HCT116 (cell line): ENCODE measurements at regions not wholly inside any gene's neighbourhood (a gene's known extent, or its start where the extent isn't known, plus 50 kb on each side); places are given as distances from the start of the nearest gene placed in this dataset.
"Not testable (repeated sequence)": the region's sequence is repeated elsewhere in the genome, so short reads cannot be mapped to it uniquely, and the experiment has no call there.

Source experiments
- ATAC-seq: fragments of 200-7000 bp; cut with Tn5 transposase; 2 replicates; pipeline ENCODE4 v1.9.1; 2020; ENCODE audit warnings: mild to moderate bottlenecking, moderate library complexity
- BruUV-seq: library from RNA; stranded (reverse); fragments of 400-500 nt; replicated peaks from 2 replicates; lab custom pipeline; 2021; lab: Mats Ljungman, UMichigan
- CTCF ChIA-PET: fragments of 300-600 bp; sonication (Branson Sonifier 250); formaldehyde crosslinking; loops from one replicate; lab custom pipeline; 2021; ENCODE audit warnings: antibody characterized with exemption; lab: Charles Lee
- POLR2A ChIA-PET: fragments of 300-600, 350-600 bp; sonication (Branson Sonifier 250); formaldehyde crosslinking; loops from one replicate; lab custom pipeline; 2021; ENCODE audit warnings: antibody characterized with exemption; lab: Charles Lee
- RAD21 ChIA-PET, 2 experiments: fragments of 300-600 bp; sonication (Branson Sonifier 250); formaldehyde crosslinking; loops; one replicate each; lab custom pipeline; 2023; ENCODE audit warnings: low total read pairs in 2 of 2; ENCODE audit not compliant: uncharacterized antibody in 2 of 2, unreplicated experiment in 2 of 2, low non-redundant PET in 1 of 2; lab: Charles Lee
- DNase-seq: peaks from one replicate; pipeline ENCODE4 v3.0.0-alpha.2; 2010; ENCODE audit warnings: low read depth, low spot score
- H2AFZ ChIP-seq: fragments of 200-600 bp; shearing (Covaris generic), sonication (generic); 2 replicates; pipeline ENCODE4 v1.6.1; 2017; ENCODE audit warnings: low read depth, mixed run types, mixed read lengths, antibody characterized with exemption, low read length; ENCODE audit not compliant: poor library complexity, severe bottlenecking
- H3K27ac ChIP-seq: 2 replicates; pipeline ENCODE4 v1.5.1; 2012; ENCODE audit warnings: low read depth, low read length
- H3K27me3 ChIP-seq: fragments of 200-600 bp; sonication (generic); 2 replicates; pipeline ENCODE4 v1.6.1; 2016; ENCODE audit warnings: mixed run types, low read length, mixed read lengths; ENCODE audit not compliant: insufficient read depth
- H3K36me3 ChIP-seq, 2 experiments: fragments of 200-500 bp in 1 of 2; fragments of 200-600 bp in 1 of 2; sonication (Bioruptor generic) in 1 of 2; sonication (generic) in 1 of 2; 2 replicates each; pipeline versions ENCODE4 v1.5.1 to v1.6.1; 2014 to 2016; ENCODE audit warnings: low read length in 2 of 2, inconsistent platforms in 1 of 2, mixed read lengths in 1 of 2, mixed run types in 1 of 2; ENCODE audit not compliant: insufficient read depth in 2 of 2, control insufficient read depth in 1 of 2
- H3K4me1 ChIP-seq, 2 experiments: fragments of 200-600 bp in 1 of 2; sonication (generic) in 1 of 2; 2 replicates each; pipeline versions ENCODE4 v1.5.1 to v1.6.1; 2012 to 2017; ENCODE audit warnings: low read length in 2 of 2, inconsistent platforms in 1 of 2, mild to moderate bottlenecking in 1 of 2, mixed read lengths in 1 of 2, mixed run types in 1 of 2, moderate library complexity in 1 of 2; ENCODE audit not compliant: insufficient read depth in 2 of 2, control insufficient read depth in 1 of 2
- H3K4me2 ChIP-seq: fragments of 200-600 bp; sonication (generic); 2 replicates; pipeline ENCODE4 v1.6.1; 2017; ENCODE audit warnings: mixed run types, low read length, mixed read lengths
- H3K4me3 ChIP-seq, 2 experiments: fragments of 200-600 bp in 1 of 2; sonication (generic) in 1 of 2; replicated peaks in 1 of 2; 2 replicates each; pipeline ENCODE4 v1.5.1; 2011 to 2016; ENCODE audit warnings: low read length in 2 of 2, control low read depth in 1 of 2, low read depth in 1 of 2, mild to moderate bottlenecking in 1 of 2, mixed read lengths in 1 of 2, mixed run types in 1 of 2
- H3K79me2 ChIP-seq: fragments of 200-600 bp; sonication (generic); 2 replicates; pipeline ENCODE4 v1.6.1; 2017; ENCODE audit warnings: mild to moderate bottlenecking, mixed run types, low read length, moderate library complexity, mixed read lengths; ENCODE audit not compliant: insufficient read depth
- H3K9ac ChIP-seq: fragments of 200-600 bp; sonication (generic); 2 replicates; pipeline ENCODE4 v1.6.1; 2016; ENCODE audit warnings: low read length, mixed read lengths
- H3K9me2 ChIP-seq: fragments of 200-600 bp; sonication (generic), shearing (Covaris generic); 2 replicates; pipeline ENCODE4 v1.6.1; 2017; ENCODE audit warnings: mixed run types, mild to moderate bottlenecking, moderate library complexity; ENCODE audit not compliant: insufficient read depth
- H3K9me3 ChIP-seq, 2 experiments: fragments of 200-500 bp in 1 of 2; fragments of 200-600 bp in 1 of 2; sonication (Bioruptor generic) in 1 of 2; sonication (generic) in 1 of 2; 2 replicates each; pipeline ENCODE4 v1.6.1; 2014 to 2017; ENCODE audit warnings: low read length in 2 of 2, mixed read lengths in 2 of 2, inconsistent platforms in 1 of 2, low read depth in 1 of 2, mild to moderate bottlenecking in 1 of 2, mixed run types in 1 of 2, moderate library complexity in 1 of 2; ENCODE audit not compliant: control insufficient read depth in 1 of 2, insufficient read depth in 1 of 2
- H4K20me1 ChIP-seq: fragments of 200-600 bp; sonication (generic), shearing (Covaris generic); 2 replicates; pipeline ENCODE4 v1.6.1; 2017; ENCODE audit warnings: mixed run types, mild to moderate bottlenecking, moderate library complexity; ENCODE audit not compliant: insufficient read depth
- ATF3 ChIP-seq: IDR thresholded peaks from 2 replicates; pipeline ENCODE4 v1.6.1; 2012
- CBX3 ChIP-seq: IDR thresholded peaks from 2 replicates; pipeline ENCODE4 v1.6.1; 2012; ENCODE audit warnings: low read depth
- EGR1 ChIP-seq: IDR thresholded peaks from 2 replicates; pipeline ENCODE4 v1.6.1; 2012; ENCODE audit warnings: low read depth
- ELF1 ChIP-seq: IDR thresholded peaks from 2 replicates; pipeline ENCODE4 v1.6.1; 2012; ENCODE audit warnings: low read depth, borderline replicate concordance
- EZH2 ChIP-seq: fragments of 200-600 bp; sonication (generic); IDR thresholded peaks from 2 replicates; pipeline ENCODE4 v1.6.1; 2017; ENCODE audit warnings: antibody characterized with exemption, mixed run types
- JUND ChIP-seq: IDR thresholded peaks from 2 replicates; pipeline ENCODE4 v1.6.1; 2012
- RAD21 ChIP-seq: IDR thresholded peaks from 2 replicates; pipeline ENCODE4 v1.6.1; 2012; ENCODE audit warnings: low read depth, mild to moderate bottlenecking
- SIN3A ChIP-seq: IDR thresholded peaks from 2 replicates; pipeline ENCODE4 v1.6.1; 2012; ENCODE audit warnings: low read depth
- SP1 ChIP-seq: IDR thresholded peaks from 2 replicates; pipeline ENCODE4 v1.6.1; 2012; ENCODE audit warnings: low read depth
- ZNF274 ChIP-seq: fragments of 200-500 bp; sonication (Bioruptor generic); IDR thresholded peaks from 2 replicates; pipeline ENCODE4 v1.6.1; 2014; ENCODE audit warnings: mild to moderate bottlenecking, low read depth, low read length, inconsistent platforms
- intact Hi-C: fragments of 100-400 bp; cut with micrococcal nuclease; formaldehyde crosslinking; loops from 2 replicates; pipeline ENCODE4 v1.10.0; 2022
- TF ChIP-seq, protein P1 (sequence below): IDR thresholded peaks from 2 replicates; pipeline ENCODE4 v1.6.1; 2012
- TF ChIP-seq, protein P2 (sequence below), 3 experiments: fragments of 200-600 bp in 1 of 3; sonication (generic) in 1 of 3; IDR thresholded peaks in 2 of 3; conservative IDR thresholded peaks in 1 of 3; 2 replicates each; pipeline ENCODE4 v1.5.1; 2012 to 2017; ENCODE audit warnings: low read depth in 2 of 3, low read length in 2 of 3, antibody characterized with exemption in 1 of 3, borderline replicate concordance in 1 of 3, control low read depth in 1 of 3, mild to moderate bottlenecking in 1 of 3, mixed read lengths in 1 of 3, mixed run types in 1 of 3, moderate library complexity in 1 of 3; ENCODE audit not compliant: insufficient read depth in 1 of 3
- TF ChIP-seq, protein P3 (sequence below): IDR thresholded peaks from 2 replicates; pipeline ENCODE4 v1.6.1; 2011; ENCODE audit warnings: mild to moderate bottlenecking, low read length, moderate library complexity; ENCODE audit not compliant: insufficient replicate concordance; ENCODE audit errors: extremely low read depth

DNA sequence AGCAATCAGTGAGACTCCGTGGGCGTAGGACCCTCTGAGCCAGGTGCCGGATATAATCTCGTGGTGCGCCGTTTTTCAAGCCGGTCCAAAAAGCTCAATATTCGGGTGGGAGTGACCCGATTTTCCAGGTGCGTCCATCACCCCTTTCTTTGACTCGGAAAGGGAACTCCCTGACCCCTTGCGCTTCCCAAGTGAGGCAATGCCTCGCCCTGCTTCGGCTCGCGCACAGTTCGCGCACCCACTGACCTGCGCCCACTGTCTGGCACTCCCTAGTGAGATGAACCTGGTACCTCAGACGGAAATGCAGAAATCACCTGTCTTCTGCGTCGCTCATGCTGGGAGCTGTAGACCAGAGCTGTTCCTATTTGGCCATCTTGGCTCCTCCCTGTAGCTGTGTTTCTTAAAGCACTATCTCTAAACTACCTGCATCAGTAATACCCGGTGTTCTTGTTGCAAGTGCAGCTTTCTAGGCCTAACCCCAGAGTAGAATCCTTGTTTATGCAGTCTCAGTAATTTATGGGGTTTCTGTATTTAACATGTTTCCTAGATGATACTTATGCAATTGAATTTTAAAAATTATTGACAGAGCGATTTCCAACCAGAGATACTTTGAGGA lies 447.5 kb upstream of the LRRC7 start:
- H3K9me3 ChIP-seq, H2AFZ ChIP-seq, H3K79me2 ChIP-seq, H3K9me2 ChIP-seq, BruUV-seq, H3K9ac ChIP-seq, intact Hi-C loops, H3K4me1 ChIP-seq, H3K27me3 ChIP-seq, H3K27ac ChIP-seq, H4K20me1 ChIP-seq, DNase-seq, RAD21 ChIA-PET, H3K36me3 ChIP-seq, H3K4me2 ChIP-seq, H3K4me3 ChIP-seq, POLR2A ChIA-PET, ATAC-seq, CTCF ChIA-PET: not testable (repeated sequence)

- H3K9ac ChIP-seq = no peak overlapping the region
- no peaks in the 10 kb centered on the region for H3K79me2 ChIP-seq
- H4K20me1 ChIP-seq = no peaks in the 10 kb centered on the region
- H3K9me3 ChIP-seq = no peaks in the 10 kb centered on the region
- no peak overlapping the region for H3K27ac ChIP-seq
- intact Hi-C loops = no loop called here
- DNase-seq (no peak), ATAC-seq (no peak)
- no peaks in the 10 kb centered on the region for H3K9me2 ChIP-seq
- no peaks in the 10 kb centered on the region for H3K36me3 ChIP-seq
- H3K4me3 ChIP-seq = no peak overlapping the region
- no peaks in the 10 kb centered on the region for H3K4me1 ChIP-seq
- POLR2A ChIA-PET = no interaction called here
- BruUV-seq = no TSS peak
- H3K4me2 ChIP-seq = no peak overlapping the region
- no peak overlapping the region for H2AFZ ChIP-seq
- RAD21 ChIA-PET = no interaction called here
- H3K27me3 ChIP-seq = no peaks in the 10 kb centered on the region
- CTCF ChIA-PET = no interaction called here
- TF ChIP-seq JUND (no peak), CBX3 (no peak), SP1 (no peak), ZNF274 (no peak), RAD21 (no peak), ELF1 (no peak), EGR1 (no peak), EZH2 (no peak), SIN3A (no peak), ATF3 (no peak)
- TF ChIP-seq, protein P1, sequence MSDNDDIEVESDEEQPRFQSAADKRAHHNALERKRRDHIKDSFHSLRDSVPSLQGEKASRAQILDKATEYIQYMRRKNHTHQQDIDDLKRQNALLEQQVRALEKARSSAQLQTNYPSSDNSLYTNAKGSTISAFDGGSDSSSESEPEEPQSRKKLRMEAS = no peak
- TF ChIP-seq, protein P2, sequence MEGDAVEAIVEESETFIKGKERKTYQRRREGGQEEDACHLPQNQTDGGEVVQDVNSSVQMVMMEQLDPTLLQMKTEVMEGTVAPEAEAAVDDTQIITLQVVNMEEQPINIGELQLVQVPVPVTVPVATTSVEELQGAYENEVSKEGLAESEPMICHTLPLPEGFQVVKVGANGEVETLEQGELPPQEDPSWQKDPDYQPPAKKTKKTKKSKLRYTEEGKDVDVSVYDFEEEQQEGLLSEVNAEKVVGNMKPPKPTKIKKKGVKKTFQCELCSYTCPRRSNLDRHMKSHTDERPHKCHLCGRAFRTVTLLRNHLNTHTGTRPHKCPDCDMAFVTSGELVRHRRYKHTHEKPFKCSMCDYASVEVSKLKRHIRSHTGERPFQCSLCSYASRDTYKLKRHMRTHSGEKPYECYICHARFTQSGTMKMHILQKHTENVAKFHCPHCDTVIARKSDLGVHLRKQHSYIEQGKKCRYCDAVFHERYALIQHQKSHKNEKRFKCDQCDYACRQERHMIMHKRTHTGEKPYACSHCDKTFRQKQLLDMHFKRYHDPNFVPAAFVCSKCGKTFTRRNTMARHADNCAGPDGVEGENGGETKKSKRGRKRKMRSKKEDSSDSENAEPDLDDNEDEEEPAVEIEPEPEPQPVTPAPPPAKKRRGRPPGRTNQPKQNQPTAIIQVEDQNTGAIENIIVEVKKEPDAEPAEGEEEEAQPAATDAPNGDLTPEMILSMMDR (IDR thresholded peaks at IDR 0.05 in 2 of 3, conservative IDR thresholded peaks at IDR 0.05 in 1 of 3; ENCODE audit: borderline replicate concordance in 1 of 3, insufficient read depth in 1 of 3, low read depth in 2 of 3, low read length in 2 of 3) = no peak
- TF ChIP-seq, protein P3, sequence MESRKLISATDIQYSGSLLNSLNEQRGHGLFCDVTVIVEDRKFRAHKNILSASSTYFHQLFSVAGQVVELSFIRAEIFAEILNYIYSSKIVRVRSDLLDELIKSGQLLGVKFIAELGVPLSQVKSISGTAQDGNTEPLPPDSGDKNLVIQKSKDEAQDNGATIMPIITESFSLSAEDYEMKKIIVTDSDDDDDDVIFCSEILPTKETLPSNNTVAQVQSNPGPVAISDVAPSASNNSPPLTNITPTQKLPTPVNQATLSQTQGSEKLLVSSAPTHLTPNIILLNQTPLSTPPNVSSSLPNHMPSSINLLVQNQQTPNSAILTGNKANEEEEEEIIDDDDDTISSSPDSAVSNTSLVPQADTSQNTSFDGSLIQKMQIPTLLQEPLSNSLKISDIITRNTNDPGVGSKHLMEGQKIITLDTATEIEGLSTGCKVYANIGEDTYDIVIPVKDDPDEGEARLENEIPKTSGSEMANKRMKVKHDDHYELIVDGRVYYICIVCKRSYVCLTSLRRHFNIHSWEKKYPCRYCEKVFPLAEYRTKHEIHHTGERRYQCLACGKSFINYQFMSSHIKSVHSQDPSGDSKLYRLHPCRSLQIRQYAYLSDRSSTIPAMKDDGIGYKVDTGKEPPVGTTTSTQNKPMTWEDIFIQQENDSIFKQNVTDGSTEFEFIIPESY = no peak
Measured at GRCh38 chr1:69120817-69121216, 446.9 kb upstream of the LRRC7 start.
